RWPE1 (cell line): ENCODE measurements at regions not wholly inside any gene's neighbourhood (a gene's known extent, or its start where the extent isn't known, plus 50 kb on each side); places are given as distances from the start of the nearest gene placed in this dataset.

Experiments used
- CTCF ChIA-PET: fragments of 350-600 bp; sonication (Branson Sonifier 250); formaldehyde crosslinking; extraction: SDS; loops from one replicate; lab custom pipeline; 2021; lab: Yijun Ruan, JAX
- POLR2A ChIA-PET: fragments of 400-600 bp; formaldehyde crosslinking; extraction: SDS; loops from one replicate; lab custom pipeline; 2020; ENCODE audit warnings: antibody characterized with exemption; ENCODE audit not compliant: low non-redundant PET; lab: Yijun Ruan, JAX
- DNase-seq: peaks from one replicate; pipeline ENCODE4 v3.0.0; 2012; ENCODE audit warnings: low spot score
- H3K27ac ChIP-seq: fragments of 450-650 bp; 2 replicates; pipeline ENCODE4 v1.5.1; 2017
- CTCF ChIP-seq: fragments of 450-650 bp; conservative IDR thresholded peaks from 2 replicates; pipeline ENCODE4 v1.5.1; 2017; ENCODE audit warnings: low read depth, mild to moderate bottlenecking

- no peak overlapping the region for H3K27ac ChIP-seq
- ChIA-PET POLR2A (no interaction called here), CTCF (no interaction called here)
- TF ChIP-seq CTCF = no peak
- DNase-seq = no peak
Observed at GRCh38 chr4:179097741-179098140, 1655.5 kb upstream of the AGA start.

DNA sequence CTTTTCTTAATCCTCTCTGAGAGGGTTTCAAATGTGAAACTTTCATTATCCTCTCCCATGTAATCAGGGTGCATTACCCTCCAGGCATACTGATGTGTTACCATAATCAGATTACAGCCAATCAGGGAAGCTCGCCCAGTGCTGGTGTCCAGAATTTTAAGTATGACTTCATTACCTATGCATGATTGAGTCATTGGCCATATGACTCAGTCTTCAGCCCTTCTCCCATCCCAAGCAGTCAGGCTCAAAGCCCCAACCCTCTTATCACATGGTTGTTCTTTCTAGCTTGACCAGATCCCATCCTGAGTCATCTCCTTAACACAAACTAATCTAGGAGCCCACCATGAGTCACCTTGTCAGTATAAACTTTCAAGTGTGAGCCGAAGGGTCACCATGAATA, 1668.1 kb upstream of the AGA start:
- TF ChIP-seq CTCF = no peak
- no peak overlapping the region for H3K27ac ChIP-seq
- DNase-seq = peak; percentile 27
- ChIA-PET POLR2A (no interaction called here), CTCF (no interaction called here)

DNA sequence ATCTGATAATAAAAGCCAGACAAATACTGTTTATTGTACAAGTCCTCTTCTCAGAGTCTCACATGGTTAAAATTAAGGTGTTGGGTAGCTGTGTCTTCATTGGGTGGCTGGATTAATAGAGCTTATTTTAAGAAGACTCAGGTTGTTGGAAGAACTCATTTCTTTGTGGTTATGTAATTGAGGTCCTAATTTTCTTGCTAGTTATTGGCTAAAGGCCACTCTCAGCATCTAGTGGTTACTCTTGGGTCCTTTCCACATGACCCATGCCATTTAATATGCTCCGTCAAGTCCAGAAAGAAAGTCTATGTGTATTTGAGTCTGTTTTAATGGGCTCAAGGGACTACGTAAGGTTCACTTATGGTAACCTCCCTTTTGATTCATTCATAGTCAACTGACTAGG, 1668.6 kb upstream of the AGA start:
- no peak for DNase-seq
- POLR2A ChIA-PET = no interaction called here
- no peak overlapping the region for H3K27ac ChIP-seq
- TF ChIP-seq CTCF = no peak
- CTCF ChIA-PET = no interaction called here

DNA sequence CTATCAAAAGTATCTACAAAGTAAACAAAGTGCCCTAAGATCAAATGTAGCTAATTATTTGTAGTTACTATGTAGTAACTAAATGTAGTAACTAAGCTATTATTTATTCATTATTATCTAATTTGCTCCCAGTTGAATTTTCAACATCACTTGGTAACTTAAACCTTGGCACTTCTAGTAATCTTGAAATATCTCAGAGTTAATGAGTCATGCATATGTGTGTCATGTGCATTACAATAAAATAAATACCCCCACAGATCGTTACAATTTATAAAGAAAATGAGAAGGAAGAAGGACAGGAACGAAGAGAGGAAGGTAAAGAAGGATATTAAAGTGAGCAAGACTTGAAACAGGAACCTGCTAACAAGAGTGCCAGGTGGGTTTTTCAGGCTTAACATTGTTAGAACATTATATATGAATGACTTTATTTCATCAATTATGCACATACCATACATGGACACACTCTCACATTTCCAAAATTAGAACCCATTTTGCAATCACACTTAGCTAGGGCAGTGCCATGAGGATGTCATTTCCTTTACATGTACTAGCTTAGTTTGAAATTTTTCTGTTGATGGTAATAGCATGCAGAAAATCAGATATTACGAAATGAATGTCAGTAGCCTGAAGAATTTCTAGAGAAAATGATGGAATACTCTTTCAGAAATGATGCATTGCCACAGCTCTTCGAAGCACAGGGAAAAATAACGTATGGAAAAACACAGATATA, 1670.4 kb upstream of the AGA start:
- TF ChIP-seq CTCF = no peak
- no peak overlapping the region for H3K27ac ChIP-seq
- POLR2A ChIA-PET = no interaction called here
- DNase-seq = no peak
- CTCF ChIA-PET = no interaction called here

GRCh38 chr4:179114615-179115014, 1672.4 kb upstream of the AGA start:
- no peak for TF ChIP-seq CTCF
- POLR2A ChIA-PET = no interaction called here
- no peak for DNase-seq
- no peak overlapping the region for H3K27ac ChIP-seq
- CTCF ChIA-PET = no interaction called here

- ChIA-PET CTCF (no interaction called here), POLR2A (no interaction called here)
- no peak for TF ChIP-seq CTCF
- DNase-seq = no peak
- H3K27ac ChIP-seq = no peak overlapping the region
Observed at GRCh38 chr4:179116011-179116410, 1673.8 kb upstream of the AGA start.
